Suprapubic skin (tissue), 3 donors: ENCODE measurements at regions not wholly inside any gene's neighbourhood (a gene's known extent, or its start where the extent isn't known, plus 50 kb on each side); places are given as distances from the start of the nearest gene placed in this dataset.

ENCODE experiments used
- CTCF ChIP-seq, 2 donors: fragments of 200-600 bp in 1 of 2; fragments of 450-650 bp in 1 of 2; sonication (generic) in 1 of 2; IDR thresholded peaks; one replicate each; pipeline ENCODE4 v1.5.1; 2016 to 2019; ENCODE audit warnings: antibody characterized with exemption in 2 of 2, mild to moderate bottlenecking in 1 of 2, moderate library complexity in 1 of 2
- POLR2A ChIP-seq, 2 donors: fragments of 450-650 bp; IDR thresholded peaks; one replicate each; pipeline ENCODE4 v1.6.1; 2017; ENCODE audit warnings: antibody characterized with exemption in 2 of 2, mild to moderate bottlenecking in 2 of 2, moderate library complexity in 2 of 2

- TF ChIP-seq CTCF (IDR thresholded peaks at IDR 0.05) (no peak), POLR2A (IDR thresholded peaks at IDR 0.05) (no peak)
These were observed 422.6 kb downstream of the NUF2 start for GRCh38 chr1:163744301-163744887.
